ENCODE measurements at regions not wholly inside any gene's neighbourhood (a gene's known extent, or its start where the extent isn't known, plus 50 kb on each side); places are given as distances from the start of the nearest gene placed in this dataset.
A peak's percentile ranks its signal among the peaks of the same experiment; 100 is the strongest.

DNA sequence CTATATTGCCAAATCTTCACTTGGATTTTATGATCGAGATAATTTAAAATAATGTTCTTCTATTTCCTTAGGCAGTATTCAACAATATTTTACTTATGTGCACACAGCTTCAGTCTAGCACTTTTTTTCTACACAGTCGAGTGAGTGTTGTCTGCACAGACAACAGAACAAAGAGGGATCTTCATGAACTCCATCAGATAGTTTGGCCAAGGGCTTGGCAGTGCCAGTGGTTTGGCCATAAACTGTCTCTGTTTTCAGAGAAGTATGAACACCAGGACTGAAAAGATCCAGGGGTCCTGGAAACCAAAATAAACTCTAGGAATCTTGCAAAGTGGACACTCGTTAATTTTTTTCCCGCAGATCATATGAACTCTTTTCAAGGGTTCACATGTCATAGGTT lies 547.3 kb downstream of the PLCL1 start:
- no peaks in the 10 kb centered on the region for H3K9me3 ChIP-seq (replicated peaks in 1 of 11)
- no peaks in the 10 kb centered on the region for H4K20me1 ChIP-seq
- H3K36me3 ChIP-seq = no peaks in the 10 kb centered on the region
- no peak overlapping the region for H3K4me2 ChIP-seq
- no peak overlapping the region for H3K27ac ChIP-seq
- no peak overlapping the region for H3K9ac ChIP-seq
- TF ChIP-seq Cebpa-rat (IDR thresholded peaks at IDR 0.05) = no peak
- no peaks in the 10 kb centered on the region for H3K27me3 ChIP-seq
- H3K4me3 ChIP-seq = no peak overlapping the region
- H3K4me1 ChIP-seq = no peaks in the 10 kb centered on the region

DNA sequence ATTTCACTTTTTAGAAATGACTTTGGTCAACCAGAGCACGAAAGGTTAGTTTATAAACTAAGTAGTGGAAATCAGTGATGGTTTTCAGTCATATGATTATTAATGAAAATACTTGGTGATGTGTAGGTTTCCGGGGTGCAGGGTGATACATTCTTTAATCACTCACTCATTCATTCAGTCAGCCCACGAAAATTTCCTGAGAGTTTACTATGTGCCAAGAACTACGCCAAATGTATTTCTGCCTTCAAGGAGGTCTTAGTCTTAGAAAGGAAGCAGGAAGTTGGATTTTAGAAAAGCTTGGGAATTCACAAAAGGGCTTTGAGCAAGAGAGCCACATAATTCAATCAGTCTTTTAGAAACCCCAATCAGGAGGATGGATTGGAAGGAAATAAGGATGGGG lies 543.6 kb downstream of the PLCL1 start:
- H3K4me1 ChIP-seq = peaks cover 0 to 5% (median 0%) of the 10 kb centered on the region in 10 experiments; a peak in 1 of 20 replicates
- H3K9me3 ChIP-seq (replicated peaks in 1 of 11) = no peaks in the 10 kb centered on the region
- H3K4me2 ChIP-seq = no peak overlapping the region
- H3K9ac ChIP-seq = no peak overlapping the region
- no peaks in the 10 kb centered on the region for H3K27me3 ChIP-seq
- H3K4me3 ChIP-seq = no peak overlapping the region
- no peak for TF ChIP-seq Cebpa-rat (IDR thresholded peaks at IDR 0.05)
- no peaks in the 10 kb centered on the region for H3K36me3 ChIP-seq
- H3K27ac ChIP-seq = no peak overlapping the region
- no peaks in the 10 kb centered on the region for H4K20me1 ChIP-seq

DNA sequence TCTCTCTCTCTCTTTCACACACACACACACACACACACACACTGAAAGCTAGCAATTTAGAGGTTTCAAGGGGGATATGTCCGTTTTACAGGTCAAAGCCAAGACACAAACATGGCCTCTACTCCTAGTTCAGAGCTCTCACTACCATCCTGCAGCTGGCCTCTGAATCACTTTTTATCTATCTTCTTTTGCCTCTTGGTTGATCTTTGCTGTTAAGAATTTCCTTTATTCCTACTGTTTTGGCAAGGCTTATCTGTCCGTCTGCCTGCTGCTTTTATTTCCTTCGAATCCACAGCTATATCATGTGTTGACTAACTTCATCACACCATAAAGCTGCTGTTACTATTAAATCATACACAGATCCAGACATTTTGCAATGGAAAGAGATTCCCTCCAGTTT lies 543.0 kb downstream of the PLCL1 start:
- Histone ChIP-seq H3K36me3 (no peaks in the 10 kb centered on the region), H3K4me2 (no peak overlapping the region), H3K27me3 (no peaks in the 10 kb centered on the region), H4K20me1 (no peaks in the 10 kb centered on the region), H3K27ac (no peak overlapping the region), H3K4me3 (no peak overlapping the region), H3K9ac (no peak overlapping the region), H3K4me1 (peaks cover 0 to 5% (median 0%) of the 10 kb centered on the region in 10 experiments; a peak in 1 of 20 replicates), H3K9me3 (replicated peaks in 1 of 11) (no peaks in the 10 kb centered on the region)
- no peak for TF ChIP-seq Cebpa-rat (IDR thresholded peaks at IDR 0.05)

DNA sequence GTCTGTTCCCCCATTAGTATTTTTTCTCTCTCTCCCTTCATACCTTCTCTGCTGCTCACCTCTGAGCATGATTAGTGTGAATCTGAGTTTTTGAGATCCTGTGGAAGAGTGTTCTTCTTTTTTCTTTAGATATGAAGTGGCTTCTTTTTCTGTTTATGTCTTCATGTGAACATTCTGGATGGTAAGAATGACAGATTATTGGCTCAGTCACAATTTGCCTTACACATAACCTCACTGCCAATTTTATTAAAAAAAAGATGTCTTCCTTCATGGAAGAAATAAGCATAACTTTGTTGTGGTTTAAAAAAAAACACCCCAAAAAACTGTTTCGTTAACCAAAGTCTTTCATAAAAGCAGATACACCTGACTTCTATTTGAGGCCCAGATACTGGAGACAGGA lies 539.1 kb downstream of the PLCL1 start:
- Histone ChIP-seq H3K27ac (no peak overlapping the region), H3K9ac (no peak overlapping the region), H3K4me3 (no peak overlapping the region), H3K27me3 (0 out of 22 replicates have a peak, but pooled peaks cover 0 to 7% (median 0%) of the 10 kb centered on the region in 11 experiments), H3K4me1 (peaks cover 0 to 6% (median 0%) of the 10 kb centered on the region in 10 experiments; a peak in 1 of 20 replicates), H3K9me3 (replicated peaks in 1 of 11) (no peaks in the 10 kb centered on the region), H3K4me2 (no peak overlapping the region), H3K36me3 (no peaks in the 10 kb centered on the region), H4K20me1 (no peaks in the 10 kb centered on the region)
- TF ChIP-seq Cebpa-rat (IDR thresholded peaks at IDR 0.05) = no peak

DNA sequence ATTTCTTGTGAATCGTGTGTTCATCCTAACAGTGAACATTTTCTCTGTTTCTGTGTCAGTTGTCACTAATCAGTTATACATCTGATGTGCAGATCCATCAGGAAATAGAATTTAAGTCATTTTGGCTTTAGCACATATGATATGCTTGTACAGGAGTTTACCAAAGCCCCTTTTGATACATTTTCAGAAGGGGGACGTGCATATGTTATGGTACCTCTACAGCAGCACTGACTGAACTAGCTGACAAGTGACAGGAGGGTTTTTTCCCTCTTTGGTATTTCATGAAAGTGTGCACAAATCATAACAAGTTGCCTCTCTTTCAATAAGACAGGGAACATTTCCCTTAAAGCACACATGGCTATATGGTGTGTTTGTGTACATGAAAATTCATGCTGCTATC lies 536.5 kb downstream of the PLCL1 start:
- no peak overlapping the region for H3K27ac ChIP-seq
- H3K4me2 ChIP-seq = no peak overlapping the region
- no peak overlapping the region for H3K4me3 ChIP-seq
- H3K27me3 ChIP-seq = peaks cover 0 to 22% (median 0%) of the 10 kb centered on the region in 11 experiments; a peak in 5 of 22 replicates
- no peak for TF ChIP-seq Cebpa-rat (IDR thresholded peaks at IDR 0.05)
- H3K9me3 ChIP-seq (replicated peaks in 1 of 11) = no peaks in the 10 kb centered on the region
- H3K4me1 ChIP-seq = peaks cover 0 to 16% (median 0%) of the 10 kb centered on the region in 10 experiments; a peak in 4 of 20 replicates
- H3K9ac ChIP-seq = no peak overlapping the region
- no peaks in the 10 kb centered on the region for H3K36me3 ChIP-seq
- H4K20me1 ChIP-seq = no peaks in the 10 kb centered on the region

DNA sequence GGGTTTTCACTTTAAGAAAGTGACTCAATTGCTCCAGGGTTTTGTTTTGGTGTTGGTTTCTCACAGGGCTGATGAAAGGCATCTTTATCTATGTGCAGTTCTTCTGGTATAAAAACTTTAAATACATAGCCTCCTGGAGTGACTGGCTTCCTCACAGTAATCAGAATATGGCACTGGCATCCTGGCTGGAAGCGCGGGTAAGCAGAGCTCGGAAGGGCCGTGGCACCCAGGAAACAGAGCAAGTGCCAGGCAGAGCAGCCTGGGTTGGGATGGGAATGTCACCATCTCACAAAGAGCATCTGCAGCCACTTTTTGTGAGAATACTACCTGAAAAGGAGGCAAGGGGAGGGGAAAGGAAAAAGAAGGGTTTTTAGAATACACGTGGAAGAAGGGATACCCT lies 534.7 kb downstream of the PLCL1 start:
- no peak overlapping the region for H3K27ac ChIP-seq
- no peaks in the 10 kb centered on the region for H4K20me1 ChIP-seq
- no peak overlapping the region for H3K4me3 ChIP-seq
- peaks cover 0 to 16% (median 0%) of the 10 kb centered on the region in 10 experiments; a peak in 4 of 20 replicates for H3K4me1 ChIP-seq
- H3K36me3 ChIP-seq = no peaks in the 10 kb centered on the region
- H3K27me3 ChIP-seq = peaks cover 0 to 27% (median 0%) of the 10 kb centered on the region in 11 experiments; a peak in 5 of 22 replicates
- TF ChIP-seq Cebpa-rat (IDR thresholded peaks at IDR 0.05) = no peak
- no peak overlapping the region for H3K9ac ChIP-seq
- no peak overlapping the region for H3K4me2 ChIP-seq
- no peaks in the 10 kb centered on the region for H3K9me3 ChIP-seq (replicated peaks in 1 of 11)

DNA sequence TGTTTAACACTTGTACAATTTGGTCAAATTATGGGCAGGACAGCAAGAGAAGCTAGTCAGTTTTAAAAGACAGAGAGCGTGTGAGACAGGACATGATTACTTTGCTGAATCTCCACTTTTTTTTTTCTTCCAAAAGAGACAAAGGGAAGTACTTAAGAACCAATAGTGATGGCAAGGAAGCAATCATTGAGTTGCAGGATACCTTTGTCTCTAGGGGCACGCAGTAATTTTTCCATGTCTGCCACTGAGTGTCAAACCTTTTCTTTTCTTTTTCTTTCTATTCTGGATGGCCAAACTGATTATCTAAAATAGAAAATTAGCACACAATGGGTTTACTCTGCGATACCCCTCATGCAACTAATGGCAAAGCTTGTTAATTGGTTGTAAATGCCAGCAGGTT lies 533.0 kb downstream of the PLCL1 start:
- Histone ChIP-seq H4K20me1 (no peaks in the 10 kb centered on the region), H3K4me1 (peaks cover 0 to 16% (median 0%) of the 10 kb centered on the region in 10 experiments; a peak in 4 of 20 replicates), H3K27ac (no peak overlapping the region), H3K36me3 (no peaks in the 10 kb centered on the region), H3K9me3 (replicated peaks in 1 of 11) (no peaks in the 10 kb centered on the region), H3K9ac (no peak overlapping the region), H3K4me3 (no peak overlapping the region), H3K4me2 (peak overlapping the region in 3 of 11 experiments; percentile 6 to 33 (median 30); a peak in 2 of 22 replicates), H3K27me3 (peaks cover 0 to 39% (median 0%) of the 10 kb centered on the region in 11 experiments; a peak in 6 of 22 replicates)
- TF ChIP-seq Cebpa-rat (IDR thresholded peaks at IDR 0.05) = no peak

DNA sequence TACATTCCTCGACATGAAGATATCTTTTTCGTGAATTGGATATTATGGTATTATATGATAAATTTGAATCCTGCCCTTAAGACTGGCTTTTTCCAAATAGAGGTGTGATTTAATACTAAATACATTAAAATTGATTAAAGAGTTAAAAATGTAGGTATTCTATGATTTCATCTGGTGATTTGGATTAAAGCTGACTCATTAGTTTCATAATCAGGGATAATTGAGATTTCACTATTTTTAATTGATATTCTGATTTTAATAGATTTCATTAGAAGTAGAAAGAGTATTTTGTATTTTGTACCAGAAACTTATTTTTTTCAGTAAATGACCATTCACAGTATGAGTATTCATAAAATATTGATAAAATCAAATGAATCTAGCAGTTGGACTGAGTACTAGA lies 524.1 kb downstream of the PLCL1 start:
- Histone ChIP-seq H3K9me3 (replicated peaks in 1 of 11) (peaks cover 0 to 40% (median 19%) of the 10 kb centered on the region in 11 experiments; a peak in 13 of 22 replicates), H3K9ac (no peak overlapping the region), H4K20me1 (peaks cover 0 to 15% (median 0%) of the 10 kb centered on the region in 11 experiments; a peak in 1 of 22 replicates), H3K4me2 (peak overlapping the region in 1 of 11 experiments; percentile 69; a peak in 1 of 22 replicates), H3K27me3 (peaks cover 0 to 85% (median 0%) of the 10 kb centered on the region in 11 experiments; a peak in 10 of 22 replicates), H3K36me3 (no peaks in the 10 kb centered on the region), H3K4me3 (no peak overlapping the region), H3K4me1 (peaks cover 24 to 51% (median 36%) of the 10 kb centered on the region in 10 experiments), H3K27ac (no peak overlapping the region)
- no peak for TF ChIP-seq Cebpa-rat (IDR thresholded peaks at IDR 0.05)

DNA sequence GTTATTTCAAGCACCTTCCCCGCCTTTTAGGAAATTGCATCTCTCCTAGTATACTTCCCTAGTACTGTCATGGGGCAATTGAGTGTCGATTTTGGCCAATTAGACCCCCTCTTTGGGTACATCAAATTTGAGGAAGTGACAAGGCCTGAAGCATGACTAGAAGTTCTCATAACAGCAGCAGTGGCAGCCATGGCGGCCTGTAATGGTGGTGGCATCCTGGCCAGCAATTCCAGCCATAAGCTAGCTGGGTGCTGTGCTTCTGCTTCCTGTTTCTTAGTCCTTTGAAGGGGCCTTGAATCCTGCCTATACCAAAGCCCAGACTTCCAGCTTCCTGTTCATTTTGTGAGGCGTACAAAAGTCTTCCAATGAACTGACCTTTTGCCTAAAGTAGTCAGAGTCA lies 523.1 kb downstream of the PLCL1 start:
- H3K36me3 ChIP-seq = no peaks in the 10 kb centered on the region
- 0 out of 20 replicates have a peak overlapping the region, but pooled peaks of 1 of the 10 experiments have one; percentile 31 for H3K4me3 ChIP-seq
- H3K4me2 ChIP-seq = peak overlapping the region; percentile 54 to 79 (median 64); a peak in 21 of 22 replicates
- peak overlapping the region in 3 of 11 experiments; percentile 14 to 64 (median 51); a peak in 4 of 22 replicates for H3K27ac ChIP-seq
- no peak overlapping the region for H3K9ac ChIP-seq
- H3K9me3 ChIP-seq (replicated peaks in 1 of 11) = peaks cover 0 to 40% (median 19%) of the 10 kb centered on the region in 11 experiments; a peak in 13 of 22 replicates
- TF ChIP-seq Cebpa-rat (IDR thresholded peaks at IDR 0.05) = no peak
- peaks cover 0 to 15% (median 0%) of the 10 kb centered on the region in 11 experiments; a peak in 1 of 22 replicates for H4K20me1 ChIP-seq
- H3K27me3 ChIP-seq = peaks cover 0 to 88% (median 0%) of the 10 kb centered on the region in 11 experiments; a peak in 10 of 22 replicates
- peaks cover 24 to 56% (median 36%) of the 10 kb centered on the region in 10 experiments for H3K4me1 ChIP-seq

Measured in BLaER1 treated with 17β-estradiol and CSF1 and Interleukin-3, amounts not matched to agents 10 nM and 100 nM (cell line).